ENCODE measurements at regions not wholly inside any gene's neighbourhood (a gene's known extent, or its start where the extent isn't known, plus 50 kb on each side); places are given as distances from the start of the nearest gene placed in this dataset.

GRCh38 chr4:57639561-57640382, 529.6 kb upstream of the IGFBP7 start:
- no peak for TF ChIP-seq POLR2A (IDR thresholded peaks at IDR 0.05)
- TF ChIP-seq CTCF (IDR thresholded peaks at IDR 0.05): no peak

Data from heart left ventricle (tissue), 13 donors.